Cerebellar nuclear complex (tissue), 1 donor: ENCODE measurements at regions not wholly inside any gene's neighbourhood (a gene's known extent, or its start where the extent isn't known, plus 50 kb on each side); places are given as distances from the start of the nearest gene placed in this dataset.
"Not testable (repeated sequence)": the region's sequence is repeated elsewhere in the genome, so short reads cannot be mapped to it uniquely, and the experiment has no call there.

Source experiments
- DNase-seq, 2 experiments: peaks; one replicate each; lab custom pipeline; 2025; lab: John Stamatoyannopoulos, UW

GRCh38 chr10:121335386-121335925 lies 262.8 kb downstream of the FGFR2 start:
- no peak for DNase-seq

GRCh38 chr10:121337427-121337826 lies 260.8 kb downstream of the FGFR2 start:
- DNase-seq: no peak

- no peak for DNase-seq
These were observed 259.9 kb downstream of the FGFR2 start for GRCh38 chr10:121338206-121338980.

- DNase-seq: no peak
These were observed 259.1 kb downstream of the FGFR2 start for GRCh38 chr10:121339114-121339513.

GRCh38 chr10:121340271-121340831 lies 257.9 kb downstream of the FGFR2 start:
- no peak for DNase-seq

GRCh38 chr10:121351540-121351939 lies 246.7 kb downstream of the FGFR2 start:
- no peak for DNase-seq

- DNase-seq: no peak
These were observed 245.9 kb downstream of the FGFR2 start for GRCh38 chr10:121352231-121352855.

GRCh38 chr10:121355161-121355560 lies 243.1 kb downstream of the FGFR2 start:
- DNase-seq: no peak

GRCh38 chr10:121356183-121356582 lies 242.1 kb downstream of the FGFR2 start:
- no peak for DNase-seq

GRCh38 chr10:121357401-121357800 lies 240.8 kb downstream of the FGFR2 start:
- DNase-seq: no peak

- DNase-seq: no peak
These were observed 236.2 kb downstream of the FGFR2 start for GRCh38 chr10:121362026-121362425.

- DNase-seq: no peak
These were observed 232.7 kb downstream of the FGFR2 start for GRCh38 chr10:121365566-121365965.

GRCh38 chr10:121368347-121369025 lies 229.8 kb downstream of the FGFR2 start:
- DNase-seq: no peak

- DNase-seq: no peak
These were observed 228.6 kb downstream of the FGFR2 start for GRCh38 chr10:121369616-121370015.

GRCh38 chr10:121371836-121372235 lies 226.4 kb downstream of the FGFR2 start:
- no peak for DNase-seq

GRCh38 chr10:121373411-121373810 lies 224.8 kb downstream of the FGFR2 start:
- no peak for DNase-seq

GRCh38 chr10:121374121-121374520 lies 224.1 kb downstream of the FGFR2 start:
- DNase-seq: no peak

GRCh38 chr10:121375172-121375571 lies 223.1 kb downstream of the FGFR2 start:
- no peak for DNase-seq

GRCh38 chr10:121378251-121378801 lies 219.9 kb downstream of the FGFR2 start:
- no peak for DNase-seq

GRCh38 chr10:121379013-121379412 lies 219.2 kb downstream of the FGFR2 start:
- no peak for DNase-seq

- DNase-seq: no peak
These were observed 218.0 kb downstream of the FGFR2 start for GRCh38 chr10:121380211-121380610.

- DNase-seq: not testable (repeated sequence)
These were observed 216.2 kb downstream of the FGFR2 start for GRCh38 chr10:121382029-121382520.
